ENCODE measurements at regions not wholly inside any gene's neighbourhood (a gene's known extent, or its start where the extent isn't known, plus 50 kb on each side); places are given as distances from the start of the nearest gene placed in this dataset.

- TF ChIP-seq CTCF (IDR thresholded peaks at IDR 0.05) = no peak
- no peak for TF ChIP-seq EZH2phosphoT487 (IDR thresholded peaks at IDR 0.05)
- no peak for TF ChIP-seq EZH2 (IDR thresholded peaks at IDR 0.05)
Measured at GRCh38 chr2:33978471-33978870, 379.4 kb upstream of the FAM98A start.

Measured in neural progenitor cell (in vitro differentiated cells).